ENCODE measurements at regions not wholly inside any gene's neighbourhood (a gene's known extent, or its start where the extent isn't known, plus 50 kb on each side); places are given as distances from the start of the nearest gene placed in this dataset.
"Not testable (repeated sequence)": the region's sequence is repeated elsewhere in the genome, so short reads cannot be mapped to it uniquely, and the experiment has no call there.

DNA sequence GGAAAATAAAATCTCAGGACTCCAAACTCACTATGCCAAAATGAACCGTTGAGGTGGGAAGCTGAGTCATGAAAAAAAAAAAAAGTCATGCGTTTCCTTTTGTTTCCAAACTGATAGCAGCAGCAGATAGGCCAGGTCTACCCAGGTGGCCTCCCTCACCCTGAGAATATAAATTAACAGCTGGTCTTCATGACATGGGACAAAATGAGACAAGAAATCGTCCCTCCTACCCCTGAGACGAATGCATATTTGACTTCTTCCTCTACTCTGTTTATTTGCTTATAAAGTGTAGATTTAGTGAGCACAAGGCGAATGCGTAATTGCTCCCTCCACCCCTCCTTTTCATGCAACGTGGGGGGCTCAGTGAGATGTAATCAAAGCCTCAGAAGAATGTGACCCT is 204.3 kb downstream of the TMEM121 start:
- intact Hi-C loops (cut with DNase I); ATAC-seq (ENCODE audit: poor library complexity): not testable (repeated sequence)

DNA sequence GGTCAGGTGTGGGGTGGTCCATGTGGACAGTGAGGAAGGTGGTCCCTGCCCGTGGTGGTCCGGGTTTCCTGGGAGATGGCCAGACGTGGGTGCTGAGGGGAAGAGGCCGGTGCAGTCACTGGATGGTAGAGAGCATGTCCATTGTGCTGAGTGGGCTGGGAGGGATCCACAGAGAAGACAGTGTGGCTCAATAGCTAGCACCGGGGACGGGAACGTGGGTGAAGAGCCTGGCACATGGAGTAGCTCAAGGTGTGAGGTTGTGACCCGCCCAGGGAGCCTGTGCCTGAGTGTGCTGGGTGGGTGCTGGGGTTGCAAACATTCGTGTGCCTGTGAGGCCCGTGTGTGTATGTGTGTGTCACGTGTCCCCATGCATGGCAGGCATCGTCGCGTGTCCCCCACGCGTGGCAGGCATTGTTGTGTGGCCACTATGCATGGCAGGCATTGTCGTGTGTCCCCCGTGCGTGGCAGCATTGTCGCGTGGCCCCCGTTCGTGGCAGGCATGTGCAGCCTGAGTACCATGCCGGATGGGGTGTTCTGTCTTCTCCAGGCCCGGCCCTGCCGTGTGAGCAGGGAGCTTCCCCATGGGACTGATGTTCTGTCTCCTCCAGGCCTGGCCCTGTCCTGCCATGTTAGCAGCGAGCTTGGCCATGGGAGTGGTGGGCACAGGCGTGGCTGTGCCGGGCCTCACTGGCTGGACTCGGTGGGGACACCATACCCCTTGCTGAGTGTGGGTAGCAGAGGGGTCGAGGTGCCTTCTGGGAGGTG is 205.0 kb downstream of the TMEM121 start:
- ATAC-seq (ENCODE audit: poor library complexity); DNase-seq; intact Hi-C loops (cut with DNase I): not testable (repeated sequence)

More for the DNA sequence above, 204.3 kb downstream of the TMEM121 start:
- not testable (repeated sequence) for DNase-seq

DNA sequence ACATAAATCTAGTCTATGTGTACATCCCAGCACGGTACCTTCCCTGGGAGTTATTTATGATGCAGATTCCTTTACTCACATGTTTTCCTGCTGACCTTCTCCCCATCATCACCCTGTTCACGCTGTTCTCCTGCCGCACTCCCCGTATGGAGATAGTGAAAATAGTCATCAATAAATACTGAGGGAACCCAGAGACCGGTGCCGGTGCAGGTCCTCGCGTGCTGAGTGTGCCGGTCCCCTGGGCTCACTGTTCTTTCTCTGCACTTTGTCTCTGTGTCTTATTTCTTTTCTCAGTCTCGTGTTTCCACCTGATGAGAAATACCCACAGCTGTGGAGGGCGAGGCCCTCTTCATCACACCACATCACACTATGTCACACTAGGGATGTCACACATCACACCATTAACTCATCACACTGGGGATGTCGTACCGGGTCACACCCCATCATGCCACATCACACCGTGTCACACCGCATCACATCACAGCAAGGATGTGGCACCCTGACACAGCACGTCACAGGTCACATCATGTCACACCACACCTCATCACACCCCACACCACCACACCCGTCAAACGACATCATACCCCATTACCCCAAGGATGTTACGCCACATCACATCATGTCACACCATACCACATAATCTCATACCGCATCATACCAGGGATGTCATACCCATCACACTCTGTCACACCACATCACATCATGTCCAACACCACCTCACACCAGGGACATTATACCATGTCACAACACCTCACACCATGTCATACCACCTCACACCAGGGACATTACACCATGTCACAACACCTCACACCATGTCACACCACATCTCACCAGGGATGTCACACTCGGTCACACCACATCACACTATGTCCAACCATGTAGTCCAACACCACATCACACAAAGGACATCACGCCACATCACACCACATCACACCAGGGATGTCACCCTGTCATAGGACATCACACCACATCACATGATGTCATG is 207.0 kb downstream of the TMEM121 start:
- no peak for ATAC-seq (ENCODE audit: poor library complexity)
- intact Hi-C loops (cut with DNase I): no loop called here
- no peak for DNase-seq

DNA sequence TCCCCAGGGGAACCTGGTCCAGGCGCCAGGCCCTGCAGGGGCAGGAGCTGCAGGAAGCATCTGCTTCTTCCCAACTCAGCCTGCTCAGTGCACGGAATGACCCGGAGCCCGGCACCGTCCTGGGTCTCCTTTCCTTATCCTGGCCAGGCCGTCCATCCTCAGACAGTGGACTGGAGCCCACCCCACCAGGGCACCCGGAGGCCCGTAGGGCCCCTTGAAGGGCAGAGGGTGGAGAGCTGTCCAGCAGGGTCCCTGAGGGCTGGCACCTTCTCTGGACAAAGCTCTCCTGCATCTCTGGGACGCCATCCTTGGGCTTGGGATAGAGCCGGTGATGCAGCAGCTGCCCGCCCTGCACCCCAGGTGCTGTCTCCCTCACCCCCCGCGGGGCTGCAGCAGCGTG is 207.9 kb downstream of the TMEM121 start:
- intact Hi-C loops (cut with DNase I); DNase-seq; ATAC-seq (ENCODE audit: poor library complexity): not testable (repeated sequence)

DNA sequence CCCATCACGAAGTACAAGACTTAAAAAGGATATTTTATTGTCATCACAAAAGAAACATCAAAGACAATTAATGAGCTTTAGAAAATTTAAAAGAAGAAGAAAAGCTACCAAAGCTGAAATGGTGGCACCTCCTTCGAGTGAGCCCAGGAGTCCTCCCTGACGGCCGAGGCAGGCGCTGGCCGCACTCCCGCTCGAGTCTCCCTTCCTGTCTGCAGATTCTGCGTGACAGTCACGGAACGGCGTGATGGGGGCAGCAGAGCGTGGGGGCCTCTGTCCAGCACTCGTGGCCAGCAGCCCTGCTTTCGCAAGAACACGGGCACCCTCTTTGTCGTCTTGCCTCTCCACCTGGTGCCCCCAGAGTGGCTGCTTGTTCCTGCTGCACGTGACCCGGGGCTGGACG is 209.9 kb downstream of the TMEM121 start:
- ATAC-seq (ENCODE audit: poor library complexity); intact Hi-C loops (cut with DNase I): not testable (repeated sequence)
- peak; percentile 36 for DNase-seq

DNA sequence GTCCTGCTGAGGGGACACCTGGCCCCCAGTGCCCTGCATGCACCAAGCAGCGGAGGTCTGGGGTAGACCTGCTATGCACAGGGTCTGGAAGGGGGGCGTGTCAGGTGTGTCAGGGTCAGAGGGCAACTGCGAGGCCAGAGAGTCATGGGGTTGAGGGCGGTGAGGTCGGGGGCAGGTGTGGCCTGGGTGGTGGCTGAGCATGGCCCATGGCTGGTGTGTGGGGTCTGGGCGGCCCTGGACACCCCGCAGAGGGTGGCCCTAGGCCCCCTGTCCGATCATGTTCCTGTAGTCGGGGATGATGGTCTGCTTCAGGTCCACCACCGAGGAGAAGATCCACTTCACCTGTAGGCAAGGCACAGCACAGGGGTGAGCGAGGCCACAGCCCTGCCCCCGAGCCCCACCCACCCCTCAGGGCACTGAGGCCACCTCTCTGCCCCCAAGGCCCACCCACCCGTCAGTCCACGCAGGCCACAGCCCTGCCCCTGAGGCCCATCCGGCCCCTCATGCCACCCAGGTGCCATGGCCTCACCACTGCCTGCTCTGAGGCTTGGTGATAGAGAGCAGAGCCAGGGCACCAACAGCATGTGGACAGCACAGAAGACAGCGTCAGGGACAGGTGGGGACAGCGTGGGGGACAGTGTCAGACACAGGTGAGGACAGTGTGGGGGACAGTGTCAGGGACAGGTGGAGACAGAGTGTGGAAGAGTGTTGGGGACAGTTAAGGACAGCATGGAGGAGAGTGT is 211.3 kb downstream of the TMEM121 start:
- DNase-seq: peak; percentile 32
- no peak for ATAC-seq (ENCODE audit: poor library complexity)
- intact Hi-C loops (cut with DNase I): no loop called here

DNA sequence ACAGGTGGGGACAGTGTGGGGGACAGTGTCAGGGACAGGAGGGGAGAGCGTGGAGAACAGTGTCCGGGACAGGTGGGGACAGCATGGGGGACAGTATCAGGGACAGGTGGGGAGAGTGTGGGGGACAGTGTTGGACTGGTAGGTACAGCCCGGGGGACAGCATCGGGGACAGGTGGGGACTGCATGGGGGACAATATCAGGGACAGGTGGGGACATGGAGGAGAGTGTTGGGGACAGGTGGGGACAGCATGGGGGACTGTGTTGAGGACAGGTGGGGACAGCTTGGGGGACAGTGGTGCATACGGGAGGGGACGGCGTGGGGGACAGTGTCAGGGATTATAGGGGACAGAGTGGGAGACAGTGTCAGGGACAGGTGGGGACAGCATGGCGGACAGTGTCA is 212.3 kb downstream of the TMEM121 start:
- no peak for DNase-seq
- intact Hi-C loops (cut with DNase I): no loop called here
- no peak for ATAC-seq (ENCODE audit: poor library complexity)

DNA sequence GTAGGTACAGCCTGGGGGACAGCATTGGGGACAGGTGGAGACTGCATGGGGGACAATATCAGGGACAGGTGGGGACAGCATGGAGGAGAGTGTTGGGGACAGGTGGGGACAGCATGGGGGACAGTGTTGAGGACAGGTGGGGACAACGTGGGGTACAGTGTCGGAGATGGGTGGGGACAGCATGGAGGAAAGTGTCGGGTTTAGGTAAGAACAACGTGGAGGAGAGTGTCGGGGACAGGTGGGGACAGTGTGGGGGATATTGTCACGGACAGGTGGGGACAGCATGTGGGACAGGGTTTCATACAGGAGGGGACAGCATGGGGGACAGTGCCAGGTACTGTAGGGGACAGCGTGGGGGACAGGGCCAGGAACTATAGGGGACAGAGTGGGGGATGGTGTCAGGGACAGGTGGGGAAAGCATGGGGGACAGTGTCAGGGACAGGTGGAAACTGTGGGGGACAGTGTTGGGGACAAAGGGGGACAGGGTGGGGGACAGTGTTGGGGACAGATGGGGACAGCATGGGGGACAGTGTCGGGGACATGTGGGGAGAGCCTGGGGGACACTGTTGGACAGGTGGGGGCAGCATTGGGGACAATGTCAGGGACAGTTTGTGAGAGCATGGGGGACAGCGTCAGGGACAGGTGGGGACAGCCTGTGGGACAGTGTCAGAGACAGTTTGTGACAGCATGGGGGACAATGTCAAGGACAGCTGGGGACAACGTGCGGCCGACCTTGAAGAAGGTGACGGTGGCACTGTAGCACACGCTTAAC is 213.1 kb downstream of the TMEM121 start:
- ATAC-seq (ENCODE audit: poor library complexity) (no peak), DNase-seq (peak; percentile 10)
- intact Hi-C loops (cut with DNase I): no loop called here

DNA sequence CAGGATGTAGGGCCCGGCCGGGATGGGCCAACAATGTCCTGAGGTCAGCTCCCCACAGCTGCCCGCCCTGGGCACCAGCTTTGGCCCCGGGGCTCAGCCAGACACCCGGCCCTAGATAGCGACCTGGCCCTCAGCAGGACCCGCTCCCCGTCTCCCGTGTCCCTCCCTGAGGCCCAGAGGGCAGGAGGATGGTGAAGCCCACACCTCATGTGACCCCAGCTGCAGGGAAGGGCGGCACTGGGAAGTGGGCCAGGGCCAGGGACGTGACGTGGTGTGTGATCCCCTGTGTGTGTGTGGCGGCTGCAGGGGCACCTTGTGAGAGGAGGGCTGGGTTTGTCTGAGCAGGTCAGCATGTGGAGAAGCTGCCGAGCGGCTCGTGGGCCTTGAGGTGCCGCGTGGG is 213.9 kb downstream of the TMEM121 start:
- ATAC-seq (ENCODE audit: poor library complexity); intact Hi-C loops (cut with DNase I): not testable (repeated sequence)
- peak; percentile 34 for DNase-seq

DNA sequence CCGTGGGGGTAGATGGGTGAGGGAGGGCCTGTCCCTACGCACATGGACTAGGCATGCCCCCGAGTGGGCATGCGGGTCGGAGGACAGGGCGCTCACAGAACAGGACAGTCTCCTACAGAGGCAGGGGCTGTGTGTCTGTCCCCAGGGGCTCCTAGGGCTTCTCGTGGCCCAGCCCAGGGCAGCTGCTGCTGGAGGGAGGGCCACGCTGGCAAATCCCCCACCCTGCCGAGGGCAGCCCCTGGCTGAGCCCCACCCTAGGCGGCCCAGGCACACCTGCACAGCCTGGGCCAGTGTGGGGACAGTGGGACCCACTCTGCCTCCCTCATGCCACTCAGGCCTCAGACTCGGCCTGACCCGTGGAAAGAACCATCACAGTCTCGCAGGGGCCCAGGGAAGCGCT is 214.6 kb downstream of the TMEM121 start:
- ATAC-seq (ENCODE audit: poor library complexity); intact Hi-C loops (cut with DNase I): not testable (repeated sequence)

DNA sequence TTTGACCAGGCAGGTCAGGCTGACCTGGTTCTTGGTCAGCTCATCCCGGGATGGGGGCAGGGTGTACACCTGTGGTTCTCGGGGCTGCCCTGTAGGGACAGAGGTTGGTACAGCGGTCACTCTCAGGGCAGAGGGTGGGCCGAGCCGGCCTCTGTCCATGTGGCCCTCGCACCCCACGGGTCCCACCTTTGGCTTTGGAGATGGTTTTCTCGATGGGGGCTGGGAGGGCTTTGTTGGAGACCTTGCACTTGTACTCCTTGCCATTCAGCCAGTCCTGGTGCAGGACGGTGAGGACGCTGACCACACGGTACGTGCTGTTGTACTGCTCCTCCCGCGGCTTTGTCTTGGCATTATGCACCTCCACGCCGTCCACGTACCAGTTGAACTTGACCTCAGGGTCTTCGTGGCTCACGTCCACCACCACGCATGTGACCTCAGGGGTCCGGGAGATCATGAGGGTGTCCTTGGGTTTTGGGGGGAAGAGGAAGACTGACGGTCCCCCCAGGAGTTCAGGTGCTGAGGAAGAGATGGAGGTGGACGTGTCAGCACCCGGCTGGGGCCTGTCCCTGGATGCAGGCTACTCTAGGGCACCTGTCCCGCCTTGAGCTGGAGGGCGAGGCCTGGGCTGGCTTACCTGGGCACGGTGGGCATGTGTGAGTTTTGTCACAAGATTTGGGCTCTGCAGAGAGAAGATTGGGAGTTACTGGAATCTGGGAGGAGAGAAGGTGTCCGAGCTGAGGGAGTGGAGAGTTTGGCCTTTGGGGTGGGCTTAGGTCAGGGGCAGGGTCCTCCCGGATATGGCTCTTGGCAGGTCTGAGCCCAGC is 215.5 kb downstream of the TMEM121 start:
- peak; percentile 20 for DNase-seq

More for the DNA sequence above, 214.6 kb downstream of the TMEM121 start:
- DNase-seq: peak; percentile 17

DNA sequence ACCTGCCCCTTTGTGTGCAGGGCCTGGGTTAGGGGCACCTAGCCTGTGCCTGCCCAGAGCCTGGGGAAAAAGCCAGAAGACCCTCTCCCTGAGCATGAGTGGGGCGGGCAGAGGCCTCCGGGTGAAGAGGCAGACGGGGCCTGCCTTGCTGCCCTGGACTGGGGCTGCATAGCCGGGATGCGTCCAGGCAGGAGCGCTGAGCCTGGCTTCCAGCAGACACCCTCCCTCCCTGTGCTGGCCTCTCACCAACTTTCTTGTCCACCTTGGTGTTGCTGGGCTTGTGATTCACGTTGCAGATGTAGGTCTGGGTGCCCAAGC is 216.1 kb downstream of the TMEM121 start:
- intact Hi-C loops (cut with DNase I): no loop called here
- peak; percentile 11 for DNase-seq
- ATAC-seq (ENCODE audit: poor library complexity): no peak

More for the DNA sequence above, 215.5 kb downstream of the TMEM121 start:
- intact Hi-C loops (cut with DNase I); ATAC-seq (ENCODE audit: poor library complexity): not testable (repeated sequence)

DNA sequence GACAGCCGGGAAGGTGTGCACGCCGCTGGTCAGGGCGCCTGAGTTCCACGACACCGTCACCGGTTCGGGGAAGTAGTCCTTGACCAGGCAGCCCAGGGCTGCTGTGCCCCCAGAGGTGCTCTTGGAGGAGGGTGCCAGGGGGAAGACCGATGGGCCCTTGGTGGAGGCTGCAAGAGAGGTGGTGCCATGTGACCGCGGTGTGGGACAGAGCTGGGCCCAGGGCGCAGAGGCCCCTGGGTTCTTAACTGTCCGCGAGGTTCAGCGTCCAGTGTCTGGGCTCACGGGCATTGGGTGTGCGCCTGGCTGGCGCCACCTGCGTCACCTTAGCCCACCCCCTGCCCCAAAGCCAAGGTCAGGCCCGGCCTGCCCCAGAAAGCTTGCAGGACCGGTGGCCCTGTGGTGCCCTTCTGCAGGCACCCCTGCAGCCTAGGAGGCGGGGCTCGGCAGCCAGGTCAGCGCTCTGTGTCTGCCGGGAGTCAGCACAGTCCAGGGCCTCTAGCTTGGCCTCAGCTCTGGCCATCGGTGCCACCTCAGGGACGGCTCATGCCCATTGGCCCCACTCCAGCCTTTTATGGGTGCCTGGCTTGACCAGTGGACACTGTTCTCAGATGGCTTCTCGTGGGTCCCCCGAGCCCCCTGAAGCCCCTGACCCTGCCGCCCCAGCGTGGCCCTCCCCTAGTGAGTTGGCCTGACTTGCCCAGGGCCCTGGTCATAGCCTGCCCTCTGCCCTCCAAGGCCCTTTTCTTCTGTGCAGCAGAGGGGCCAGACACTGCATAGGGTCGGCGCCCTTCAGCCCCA is 216.7 kb downstream of the TMEM121 start:
- ATAC-seq (ENCODE audit: poor library complexity) (peak; percentile 18), DNase-seq (peak; percentile 22)
- intact Hi-C loops (cut with DNase I): not testable (repeated sequence)

DNA sequence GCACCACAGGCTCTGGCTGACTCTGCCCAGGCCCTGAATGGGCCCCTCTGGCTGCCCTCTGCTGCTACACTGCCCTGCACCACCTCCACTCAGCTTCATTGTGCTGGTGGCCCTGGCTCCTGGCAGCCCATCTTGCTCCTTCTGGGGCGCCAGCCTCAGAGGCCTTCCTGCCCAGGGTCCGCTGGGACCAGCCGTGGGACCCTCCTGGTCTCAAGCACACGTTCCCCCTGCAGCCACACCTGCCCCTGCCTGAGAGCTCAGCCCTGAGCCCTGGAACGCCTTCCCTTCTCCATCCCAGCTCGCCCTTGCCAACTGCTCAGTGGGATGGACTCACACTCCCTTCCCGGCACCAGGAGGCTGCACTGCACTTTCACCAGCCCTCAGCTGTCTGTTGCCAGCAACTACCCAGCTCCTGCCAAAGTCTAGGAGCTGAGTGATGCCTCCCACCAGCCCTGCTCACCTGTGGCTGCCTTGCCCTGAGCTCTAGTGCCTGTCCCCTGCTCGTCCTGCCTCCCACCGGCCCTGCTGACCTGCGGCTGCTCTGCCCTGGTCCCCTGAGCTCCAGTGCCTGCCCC is 217.9 kb downstream of the TMEM121 start:
- intact Hi-C loops (cut with DNase I); ATAC-seq (ENCODE audit: poor library complexity); DNase-seq: not testable (repeated sequence)

DNA sequence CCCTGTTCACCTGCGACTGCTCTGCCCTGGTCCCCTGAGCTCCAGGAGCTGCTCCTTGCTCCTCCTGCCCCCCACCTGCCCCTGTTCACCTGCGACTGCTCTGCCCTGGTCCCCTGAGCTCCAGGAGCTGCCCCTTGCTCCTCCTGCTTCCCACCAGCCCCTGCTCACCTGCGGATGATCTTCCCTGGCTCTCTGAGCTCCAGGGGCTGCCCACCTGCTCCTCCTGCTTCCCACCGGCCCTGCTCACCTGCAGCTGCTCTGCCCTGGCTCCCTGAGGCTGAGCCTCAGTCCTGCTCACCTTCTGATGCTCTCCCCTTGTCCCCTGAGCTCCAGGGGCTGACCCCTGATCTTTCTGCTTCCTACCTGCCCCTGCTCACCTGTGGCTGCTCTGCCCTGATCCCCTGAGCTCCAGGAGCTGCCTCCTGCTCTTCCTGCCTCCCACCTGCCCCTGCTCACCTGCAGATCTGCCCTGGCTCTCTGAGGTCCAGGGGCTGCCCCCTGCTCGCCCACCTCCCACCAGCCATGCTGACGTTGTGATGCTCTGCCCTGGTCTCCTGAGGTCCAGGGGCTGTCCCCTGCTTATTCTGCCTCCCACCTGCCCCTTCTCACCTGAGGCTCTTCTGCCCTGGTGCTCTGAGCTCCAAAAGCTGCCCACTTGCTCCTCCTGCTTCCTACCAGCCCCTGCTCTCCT is 219.2 kb downstream of the TMEM121 start:
- peak; percentile 13 for DNase-seq
- ATAC-seq (ENCODE audit: poor library complexity): no peak
- intact Hi-C loops (cut with DNase I): no loop called here

DNA sequence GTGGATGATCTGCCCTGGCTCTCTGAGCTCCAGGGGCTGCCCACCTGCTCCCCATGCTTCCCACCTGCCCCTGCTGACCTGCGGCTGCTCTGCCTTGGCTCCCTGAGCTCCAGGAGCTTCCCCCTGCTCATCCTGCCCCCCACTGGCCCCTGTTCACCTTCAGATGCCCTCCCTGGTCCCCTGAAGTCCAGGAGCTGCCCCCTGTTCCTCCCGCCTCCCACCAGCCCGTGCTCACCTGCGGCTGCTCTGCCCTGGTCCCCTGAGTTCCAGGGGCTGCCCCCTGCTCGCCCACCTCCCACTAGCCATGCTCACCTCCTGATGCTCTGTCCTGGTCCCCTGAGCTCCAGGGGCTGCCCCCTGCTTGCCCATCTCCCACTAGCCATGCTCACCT is 219.7 kb downstream of the TMEM121 start:
- intact Hi-C loops (cut with DNase I): no loop called here
- DNase-seq: peak; percentile 22
- ATAC-seq (ENCODE audit: poor library complexity): no peak

Measured in Right ventricle myocardium superior (tissue), 1 donor.